Right lobe of liver (tissue), 4 donors: ENCODE measurements at regions not wholly inside any gene's neighbourhood (a gene's known extent, or its start where the extent isn't known, plus 50 kb on each side); places are given as distances from the start of the nearest gene placed in this dataset.

Experiments
- CTCF ChIP-seq, 4 donors: fragments of 200-600 bp in 3 of 4; fragments of 450-650 bp in 1 of 4; IDR thresholded peaks; one replicate each; pipeline versions ENCODE4 v1.5.1 to v1.8.0; 2016 to 2022; ENCODE audit warnings: antibody characterized with exemption in 4 of 4, mild to moderate bottlenecking in 2 of 4
- POLR2A ChIP-seq: fragments of 450-650 bp; IDR thresholded peaks from one replicate; pipeline ENCODE4 v1.6.1; 2017; ENCODE audit warnings: antibody characterized with exemption, mild to moderate bottlenecking
- donor health status: DM: no; HTN: no; CAD: no.
- donor health status: DM: no; HTN: no; CAD: no.
- donor health status: DM: no; HTN: yes; CAD: no.

DNA sequence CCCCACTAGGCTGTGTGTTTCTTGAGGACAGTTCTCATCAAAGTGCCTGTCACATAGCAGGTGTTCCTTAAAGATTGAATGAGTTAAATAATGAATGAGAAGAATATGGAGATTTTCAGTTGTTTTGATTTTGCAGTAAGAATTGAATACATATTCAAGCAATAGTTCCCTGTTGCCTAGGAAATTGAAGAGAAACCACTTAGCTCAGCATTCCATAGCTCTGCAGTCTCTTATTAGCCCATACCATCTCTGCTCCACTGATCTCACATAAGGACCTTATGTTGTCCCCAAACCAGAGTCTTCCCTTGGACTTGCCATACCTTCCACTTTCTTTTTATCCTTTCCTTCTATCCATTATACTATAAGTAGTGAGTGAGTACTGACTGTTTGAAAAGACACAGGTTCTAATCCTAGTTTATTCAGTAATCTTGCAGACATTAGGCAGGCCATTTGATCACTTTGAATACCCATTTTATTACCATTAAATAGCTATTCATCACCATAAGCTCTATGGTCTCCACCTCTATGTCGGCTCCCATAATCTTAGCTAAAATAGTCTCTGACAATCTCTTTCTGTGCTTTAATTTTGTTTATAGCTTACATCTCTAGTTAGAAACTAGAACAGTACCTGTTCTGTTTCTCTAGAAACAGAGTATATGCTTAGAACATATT is 1059.6 kb upstream of the SLIT2 start:
- TF ChIP-seq CTCF (IDR thresholded peaks at IDR 0.05) (no peak), POLR2A (no peak)
